ENCODE measurements at regions not wholly inside any gene's neighbourhood (a gene's known extent, or its start where the extent isn't known, plus 50 kb on each side); places are given as distances from the start of the nearest gene placed in this dataset.
"Not testable (repeated sequence)": the region's sequence is repeated elsewhere in the genome, so short reads cannot be mapped to it uniquely, and the experiment has no call there.

GRCh38 chr17:64773386-64773835 lies 111.3 kb upstream of the SMURF2 start:
- DNase-seq (ENCODE audit: low spot score) = no peak

DNA sequence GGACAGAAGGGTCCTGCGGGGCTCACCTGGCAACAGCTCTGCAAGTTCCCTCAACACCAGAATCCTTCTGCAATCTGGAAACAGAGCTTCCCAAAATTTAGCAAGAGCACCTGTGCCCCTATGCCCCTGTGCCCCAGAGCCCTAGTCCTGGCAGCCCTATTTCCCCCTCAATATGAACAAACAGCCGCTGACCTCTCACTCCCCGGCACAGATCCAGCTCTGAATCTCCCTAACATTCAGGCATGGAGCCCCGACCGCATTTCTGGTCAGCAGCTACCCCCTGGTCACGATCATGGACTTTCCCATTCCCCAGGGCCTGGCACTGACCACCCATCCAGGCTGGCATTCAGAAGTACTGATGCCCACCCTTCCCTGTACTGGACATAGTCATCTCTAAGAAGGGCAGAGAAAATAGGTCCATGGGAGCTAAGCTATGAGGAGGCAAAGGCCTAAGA lies 110.8 kb upstream of the SMURF2 start:
- no peak for DNase-seq (ENCODE audit: low spot score)

GRCh38 chr17:64771980-64772844 lies 110.1 kb upstream of the SMURF2 start:
- DNase-seq (ENCODE audit: low spot score) = no peak

DNA sequence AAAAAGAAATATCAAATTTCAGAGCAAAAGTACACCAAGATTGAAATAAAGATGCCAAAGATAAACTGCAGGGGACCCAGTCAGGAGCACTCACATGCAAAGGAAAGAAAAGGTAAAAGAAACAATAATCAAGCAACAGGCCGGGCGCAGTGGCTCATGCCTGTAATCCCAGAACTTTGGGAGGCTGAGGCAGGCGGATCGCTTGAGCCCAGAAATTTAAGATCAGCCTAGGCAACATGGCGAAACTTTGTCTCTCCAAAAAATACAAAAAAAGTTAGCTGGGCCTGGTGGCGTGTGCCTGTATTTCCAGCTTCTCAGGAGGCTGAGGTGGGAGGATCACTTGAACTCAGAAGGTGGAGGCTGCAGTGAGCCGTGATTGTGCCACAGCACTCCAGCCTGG lies 107.6 kb upstream of the SMURF2 start:
- no peak for DNase-seq (ENCODE audit: low spot score)

DNA sequence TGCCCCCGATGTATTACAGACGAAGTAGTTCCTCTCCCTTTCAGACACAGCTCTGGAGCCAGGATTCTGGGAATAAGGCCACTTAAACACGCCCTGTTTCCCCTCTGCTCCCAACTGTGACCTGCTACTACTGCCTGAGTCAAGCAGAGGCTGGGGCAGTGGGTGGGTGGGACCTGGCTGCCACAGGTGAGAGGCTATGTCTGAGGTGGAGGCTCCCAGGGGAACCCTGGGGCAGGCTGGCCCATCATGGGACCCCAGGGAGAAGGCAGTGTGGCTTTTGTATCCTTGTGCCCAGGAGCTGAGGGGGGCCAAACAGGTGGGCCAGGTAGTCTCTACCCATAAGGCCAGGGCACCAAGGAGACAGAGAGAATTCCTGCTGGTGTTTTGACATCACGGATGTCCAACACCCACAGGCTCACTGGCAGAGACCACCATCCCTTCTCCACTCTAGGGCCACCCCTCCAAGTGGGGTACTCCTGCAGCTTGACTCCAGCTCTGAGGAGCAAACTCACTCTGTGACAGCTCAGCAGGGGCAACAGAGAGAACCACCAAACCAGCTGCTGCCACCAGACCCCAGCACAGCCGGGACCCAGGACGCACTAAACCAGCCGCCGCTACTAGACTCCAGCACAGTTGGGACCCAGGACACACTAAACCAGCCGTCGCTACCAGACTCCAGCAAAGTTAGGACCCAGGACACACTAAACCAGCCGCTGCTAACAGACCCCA lies 105.3 kb upstream of the SMURF2 start:
- DNase-seq (ENCODE audit: low spot score) = no peak

- no peak for DNase-seq (ENCODE audit: low spot score)
Observed at GRCh38 chr17:64765191-64765889, 103.2 kb upstream of the SMURF2 start.

- DNase-seq (ENCODE audit: low spot score) = no peak
Observed at GRCh38 chr17:64750891-64751677, 89.0 kb upstream of the SMURF2 start.

- DNase-seq (ENCODE audit: low spot score) = no peak
Observed at GRCh38 chr17:64750478-64750877, 88.4 kb upstream of the SMURF2 start.

DNA sequence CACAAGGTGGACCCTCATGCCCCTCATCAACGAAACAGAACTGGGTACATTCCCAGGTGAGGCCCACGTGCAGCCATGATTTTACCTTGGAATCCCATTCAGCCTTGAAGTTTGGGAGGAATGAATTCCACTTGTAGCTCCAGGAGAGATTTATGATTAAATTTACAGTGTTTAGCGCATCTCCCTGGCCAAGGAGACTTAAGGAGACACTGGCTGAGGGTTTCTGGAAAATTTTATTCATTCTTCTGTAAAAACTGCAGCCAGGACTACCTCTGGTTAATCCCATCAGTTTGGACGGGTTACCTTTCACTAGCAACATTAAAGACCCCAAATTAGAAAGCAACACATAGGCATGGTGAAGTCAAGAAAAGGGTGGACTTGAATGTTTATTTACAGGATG lies 87.2 kb upstream of the SMURF2 start:
- no peak for DNase-seq (ENCODE audit: low spot score)

DNA sequence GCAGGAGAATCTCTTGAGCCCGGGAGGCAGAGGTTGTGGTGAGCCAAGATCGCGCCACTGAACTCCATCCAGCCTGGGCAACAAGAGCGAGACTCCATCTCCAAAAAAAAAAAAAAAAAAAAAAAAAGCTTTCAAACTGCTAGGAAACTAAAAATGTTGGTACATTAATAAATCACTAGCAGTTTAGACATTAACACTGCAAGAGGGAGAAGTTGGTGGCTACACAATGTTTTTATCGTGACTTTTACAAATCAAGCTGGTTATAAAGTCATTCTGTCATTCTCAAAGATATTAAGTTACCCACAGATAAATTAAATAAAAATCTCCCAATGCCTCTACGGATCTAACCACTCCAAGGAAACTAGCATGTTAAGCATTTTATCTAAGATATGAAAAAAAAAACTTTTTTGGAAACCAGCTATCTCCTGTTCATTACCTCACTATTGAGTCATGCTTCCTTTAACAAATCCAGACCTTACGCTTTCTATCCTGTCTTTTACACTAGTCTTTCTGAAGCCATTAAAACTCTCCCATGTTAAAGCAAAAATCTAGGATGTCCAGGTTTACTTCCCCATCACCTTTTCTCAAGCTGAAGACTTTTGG lies 85.9 kb upstream of the SMURF2 start:
- DNase-seq (ENCODE audit: low spot score) = no peak

- no peak for DNase-seq (ENCODE audit: low spot score)
Observed at GRCh38 chr17:64742326-64742725, 80.2 kb upstream of the SMURF2 start.

DNA sequence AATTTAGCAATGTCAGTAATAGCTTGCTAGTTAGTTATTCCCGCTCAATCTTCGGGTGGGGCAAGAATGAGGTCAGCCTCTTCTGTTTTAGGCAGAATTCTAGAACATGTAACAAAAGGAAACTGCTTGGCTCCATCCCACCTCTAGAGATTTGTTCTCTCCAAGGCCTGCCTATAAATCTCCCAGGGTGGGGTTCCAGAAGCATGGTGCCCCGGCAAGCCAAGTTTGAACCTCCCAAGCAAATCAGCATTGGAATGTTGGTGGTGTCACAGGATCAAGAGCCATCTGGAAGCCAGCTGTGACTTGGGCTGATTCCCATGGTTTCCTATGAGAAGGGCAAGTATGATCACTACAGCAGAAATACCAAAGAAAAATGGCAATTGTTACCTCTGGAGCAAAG lies 79.8 kb upstream of the SMURF2 start:
- not testable (repeated sequence) for DNase-seq (ENCODE audit: low spot score)

DNA sequence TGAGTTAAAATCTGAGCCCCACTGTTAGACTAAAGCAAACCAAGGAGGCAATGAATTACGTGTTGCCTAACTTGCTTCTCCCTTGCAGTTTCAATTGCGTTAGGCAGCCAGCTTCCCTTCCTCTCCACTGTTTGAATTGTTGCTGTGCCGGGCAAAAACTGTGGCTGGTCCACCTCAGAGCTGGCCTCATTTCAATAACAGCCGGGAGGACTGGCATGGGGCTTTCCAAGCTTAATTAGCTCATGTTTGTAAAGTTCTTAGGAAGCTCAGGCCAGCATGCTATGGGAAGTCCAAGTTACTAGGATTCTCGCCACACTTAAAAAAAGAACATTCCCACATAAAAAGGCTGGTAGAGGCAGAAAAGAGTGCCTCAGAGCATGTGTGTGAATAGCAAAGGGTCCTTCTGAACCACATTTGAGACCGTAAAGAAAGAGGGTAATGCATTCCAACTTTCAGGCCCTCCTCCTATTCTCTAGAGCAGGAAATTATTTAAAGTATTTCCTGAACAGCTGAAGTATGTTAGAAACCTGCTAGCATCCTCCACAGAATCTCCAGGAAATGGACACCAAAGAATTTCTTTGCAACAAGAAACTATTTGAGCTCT lies 79.0 kb upstream of the SMURF2 start:
- DNase-seq (ENCODE audit: low spot score) = no peak

DNA sequence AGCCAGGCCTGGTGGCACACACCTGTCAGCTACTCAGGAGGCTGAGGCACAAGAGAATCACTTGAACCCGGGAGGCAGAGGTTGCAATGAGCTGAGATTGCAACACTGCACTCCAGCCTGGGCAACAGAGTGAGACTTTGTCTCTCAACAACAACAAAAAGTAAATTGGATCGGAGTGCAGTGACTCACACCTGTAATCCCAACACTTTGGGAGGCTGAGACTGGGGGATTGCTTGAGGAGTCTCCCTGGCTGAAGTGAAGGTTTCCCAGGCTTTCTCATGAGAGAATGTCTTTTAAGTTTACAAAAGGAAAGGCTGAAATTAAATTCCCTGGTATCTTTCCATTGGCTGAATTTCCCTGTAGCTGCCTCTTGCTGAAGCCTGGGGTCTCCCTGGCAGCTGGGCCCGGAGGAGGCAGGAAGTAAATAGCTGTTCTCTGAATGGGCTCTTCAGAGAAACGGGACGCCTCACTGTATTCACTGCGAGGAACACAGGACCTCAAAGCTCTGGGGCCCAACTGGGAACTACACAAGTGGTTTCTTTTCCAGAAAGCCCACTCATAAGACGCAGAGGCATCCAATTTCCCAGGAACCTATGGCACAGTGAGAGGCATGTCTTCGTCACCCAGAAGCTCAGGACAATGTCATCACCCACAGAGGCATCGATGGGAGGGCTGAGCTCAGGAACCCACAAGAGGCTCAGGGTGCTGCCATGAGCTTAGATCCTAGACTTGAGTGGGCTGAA lies 77.4 kb upstream of the SMURF2 start:
- no peak for DNase-seq (ENCODE audit: low spot score)

GRCh38 chr17:64736804-64737492 lies 74.8 kb upstream of the SMURF2 start:
- DNase-seq (ENCODE audit: low spot score) = peak; percentile 68

DNA sequence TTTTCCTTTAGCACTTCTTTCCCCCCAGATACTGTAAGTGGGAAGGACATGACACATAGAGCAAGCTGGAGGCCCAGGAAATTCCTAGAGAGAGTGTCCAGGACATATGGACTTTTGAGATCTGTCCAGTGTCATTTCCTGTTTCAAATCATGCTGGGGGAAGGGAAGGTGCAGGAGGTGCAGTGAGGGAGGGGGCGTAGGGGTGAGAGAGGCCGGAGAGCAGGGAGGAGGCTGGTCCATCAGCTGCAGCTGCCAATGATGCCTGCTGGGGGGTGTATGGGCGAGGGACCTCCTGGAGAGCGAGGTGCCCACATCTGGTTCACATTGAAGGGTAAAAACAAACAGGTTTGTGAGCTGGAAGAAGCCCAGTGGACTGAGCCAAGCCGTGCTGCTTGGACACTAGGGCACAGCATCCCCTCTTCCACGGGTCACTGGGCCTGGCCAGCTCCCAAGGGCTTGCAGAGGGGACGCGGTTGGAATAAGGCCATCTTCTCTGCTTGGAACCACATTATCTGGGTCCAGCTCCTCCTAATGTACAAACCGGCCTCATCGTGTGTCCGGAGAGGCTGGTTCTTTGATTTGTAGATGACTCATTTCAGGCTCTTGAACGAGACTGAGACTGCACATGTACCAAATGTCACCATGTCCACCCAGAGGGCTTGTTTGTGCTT lies 70.4 kb upstream of the SMURF2 start:
- peak; percentile 50 for DNase-seq (ENCODE audit: low spot score)

DNA sequence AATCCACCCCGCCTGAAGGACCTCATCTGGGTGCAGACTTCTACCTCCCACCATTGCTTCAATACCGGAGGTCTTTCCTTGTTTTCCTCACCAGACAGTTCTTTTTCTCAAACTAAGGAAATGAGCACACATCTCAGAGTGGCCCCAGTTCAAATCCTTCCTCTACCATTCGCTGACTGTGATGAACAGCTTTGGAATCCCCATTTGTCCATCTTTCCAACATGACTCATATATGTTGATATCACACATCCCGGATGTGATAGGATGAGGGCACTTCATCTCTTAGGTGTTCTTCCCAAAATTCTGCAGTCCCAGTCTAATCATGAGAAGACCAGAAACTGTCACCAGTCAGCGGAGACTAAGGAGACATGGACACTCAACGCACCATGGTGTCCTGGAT lies 67.9 kb upstream of the SMURF2 start:
- DNase-seq (ENCODE audit: low spot score) = not testable (repeated sequence)

DNA sequence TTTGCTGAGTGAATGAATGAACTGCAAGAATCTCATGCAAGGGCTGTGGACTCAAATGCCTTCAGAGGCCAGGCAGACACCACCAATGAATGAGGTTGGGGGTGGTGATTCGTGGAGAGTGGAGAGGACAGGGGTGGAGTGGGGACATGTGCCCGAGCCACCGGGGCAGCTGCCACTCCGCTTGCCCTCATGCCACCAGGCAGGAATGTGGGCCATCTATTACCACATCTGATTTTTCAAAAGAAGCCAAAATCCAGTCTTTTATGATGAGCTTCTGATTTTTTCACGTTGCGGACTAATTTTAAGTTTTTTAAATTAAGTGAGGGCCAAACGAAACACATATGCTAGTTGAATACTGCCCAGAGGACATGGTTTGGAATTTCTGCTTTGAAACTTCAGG lies 67.1 kb upstream of the SMURF2 start:
- DNase-seq (ENCODE audit: low spot score) = no peak
